GM10266 (cell line): ENCODE measurements at regions not wholly inside any gene's neighbourhood (a gene's known extent, or its start where the extent isn't known, plus 50 kb on each side); places are given as distances from the start of the nearest gene placed in this dataset.

ENCODE experiments used
- DNase-seq: peaks from one replicate; pipeline ENCODE4 v3.0.0; 2012; ENCODE audit errors: extremely low spot score
- CTCF ChIP-seq: IDR thresholded peaks from 2 replicates; pipeline ENCODE4 v1.5.1; 2012; ENCODE audit warnings: mild to moderate bottlenecking, low read depth; ENCODE audit not compliant: control insufficient read depth, insufficient read depth; ENCODE audit errors: missing control alignments

DNA sequence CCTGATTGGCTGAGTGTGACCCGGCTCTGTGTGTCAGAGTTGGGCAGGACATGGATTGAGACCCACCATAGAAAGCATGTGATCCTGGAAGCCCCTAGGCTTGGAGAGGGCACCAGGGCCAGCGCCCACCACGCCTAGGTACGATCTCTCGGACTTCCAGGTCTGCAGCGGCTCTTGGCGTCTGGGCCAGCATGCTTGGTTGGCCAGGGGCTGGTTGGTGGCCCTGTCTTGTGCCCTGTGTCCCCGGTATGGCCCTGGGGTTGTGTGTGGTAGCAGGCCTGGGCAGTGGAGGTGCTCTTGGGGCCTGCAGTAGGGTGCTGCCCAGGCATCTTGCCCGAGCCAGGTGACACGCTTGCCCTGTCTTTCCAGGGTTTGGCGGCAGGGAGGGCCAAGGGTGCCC lies 210.6 kb downstream of the UBE3A start:
- no peak for TF ChIP-seq CTCF
- no peak for DNase-seq

DNA sequence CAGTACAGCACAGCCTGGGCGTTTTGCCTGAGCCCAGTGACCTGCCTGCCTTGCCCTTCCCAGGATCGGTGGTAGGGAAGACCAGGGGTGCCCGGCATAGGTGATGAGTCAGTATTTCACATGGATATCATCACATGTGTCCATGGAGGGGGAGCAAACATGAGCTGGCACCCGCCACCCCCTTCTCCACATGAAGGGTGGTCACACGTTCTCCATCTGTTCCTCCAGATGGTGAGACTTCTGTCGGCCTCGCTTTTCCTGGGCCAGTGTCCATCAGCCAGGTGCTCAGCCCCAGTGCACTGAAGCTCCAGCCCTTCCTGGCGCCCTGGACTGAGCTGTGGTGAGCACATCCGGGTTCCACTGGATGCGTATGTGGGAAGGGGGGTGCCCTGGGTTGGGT lies 208.4 kb downstream of the UBE3A start:
- DNase-seq = no peak
- TF ChIP-seq CTCF = no peak

DNA sequence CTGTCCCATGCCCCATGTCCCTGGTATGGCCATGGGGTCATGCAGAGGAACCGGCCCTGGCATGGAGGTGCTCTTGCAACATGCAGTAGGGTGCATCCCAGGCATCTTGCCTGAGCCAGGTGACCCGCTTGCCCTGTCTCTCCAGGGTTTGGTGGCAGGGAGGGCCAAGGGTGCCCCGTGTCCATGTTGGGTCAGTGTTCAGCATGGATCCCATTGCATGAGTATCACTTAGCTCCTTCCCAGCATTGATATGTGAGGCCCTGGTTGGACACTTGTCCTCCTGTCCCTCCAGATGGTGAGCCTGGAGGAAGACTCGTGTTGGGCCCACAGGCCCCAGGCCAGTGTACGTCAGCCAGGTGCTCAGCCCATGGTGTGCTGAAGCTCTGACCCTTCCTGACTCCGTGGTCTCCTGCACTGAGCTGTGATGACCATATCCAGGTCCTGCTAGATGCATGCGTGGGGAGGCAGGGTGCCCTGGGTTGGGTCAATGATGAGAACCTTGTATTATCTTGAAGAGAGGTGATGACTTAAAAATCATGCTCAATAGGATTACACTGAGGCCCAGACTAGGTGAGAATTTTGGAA lies 205.0 kb downstream of the UBE3A start:
- DNase-seq = no peak
- TF ChIP-seq CTCF = no peak

- TF ChIP-seq CTCF = no peak
Measured at GRCh38 chr15:25234831-25235230, 204.0 kb downstream of the UBE3A start.

DNA sequence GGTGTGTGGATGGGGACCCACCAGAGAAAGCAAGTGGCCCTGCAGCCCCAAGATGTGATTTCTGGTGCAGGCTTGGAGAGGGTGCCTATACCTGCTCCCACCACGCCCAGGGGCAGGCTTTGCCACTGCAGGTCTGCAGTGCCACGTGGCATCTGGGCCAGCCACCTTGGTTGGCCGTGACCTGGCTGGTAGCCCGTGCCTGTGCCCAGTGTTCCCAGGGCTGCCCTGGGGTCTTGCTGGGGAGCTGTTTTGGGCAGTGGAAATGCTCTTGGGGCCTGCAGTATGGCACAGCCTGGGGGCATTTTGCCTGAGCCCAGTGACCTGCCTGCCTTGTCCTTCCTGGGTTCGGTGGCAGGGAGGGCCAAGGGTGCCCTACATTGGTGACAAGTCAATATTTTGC lies 203.4 kb downstream of the UBE3A start:
- TF ChIP-seq CTCF = no peak
- DNase-seq = no peak

More at GRCh38 chr15:25234831-25235230, 204.0 kb downstream of the UBE3A start:
- no peak for DNase-seq

GRCh38 chr15:25236143-25236860 lies 202.5 kb downstream of the UBE3A start:
- no peak for TF ChIP-seq CTCF
- DNase-seq = no peak

- DNase-seq = no peak
- TF ChIP-seq CTCF = no peak
Measured at GRCh38 chr15:25236861-25237155, 202.0 kb downstream of the UBE3A start.
